Lower leg skin (tissue), 3 donors: ENCODE measurements at regions not wholly inside any gene's neighbourhood (a gene's known extent, or its start where the extent isn't known, plus 50 kb on each side); places are given as distances from the start of the nearest gene placed in this dataset.

Experiments used
- CTCF ChIP-seq, 3 donors: fragments of 450-650 bp; IDR thresholded peaks; one replicate each; pipeline ENCODE4 v1.5.1; 2016; ENCODE audit warnings: antibody characterized with exemption in 3 of 3, mild to moderate bottlenecking in 3 of 3, moderate library complexity in 2 of 3
- POLR2A ChIP-seq, 2 donors: fragments of 450-650 bp; IDR thresholded peaks; one replicate each; pipeline ENCODE4 v1.6.1; 2016 to 2017; ENCODE audit warnings: antibody characterized with exemption in 2 of 2, mild to moderate bottlenecking in 1 of 2, moderate library complexity in 1 of 2

GRCh38 chr14:80054020-80054419 is 157.3 kb downstream of the DIO2 start:
- TF ChIP-seq CTCF (IDR thresholded peaks at IDR 0.05): no peak
- TF ChIP-seq POLR2A (IDR thresholded peaks at IDR 0.05): no peak
